ENCODE measurements at regions not wholly inside any gene's neighbourhood (a gene's known extent, or its start where the extent isn't known, plus 50 kb on each side); places are given as distances from the start of the nearest gene placed in this dataset.
A peak's percentile ranks its signal among the peaks of the same experiment; 100 is the strongest.

DNA sequence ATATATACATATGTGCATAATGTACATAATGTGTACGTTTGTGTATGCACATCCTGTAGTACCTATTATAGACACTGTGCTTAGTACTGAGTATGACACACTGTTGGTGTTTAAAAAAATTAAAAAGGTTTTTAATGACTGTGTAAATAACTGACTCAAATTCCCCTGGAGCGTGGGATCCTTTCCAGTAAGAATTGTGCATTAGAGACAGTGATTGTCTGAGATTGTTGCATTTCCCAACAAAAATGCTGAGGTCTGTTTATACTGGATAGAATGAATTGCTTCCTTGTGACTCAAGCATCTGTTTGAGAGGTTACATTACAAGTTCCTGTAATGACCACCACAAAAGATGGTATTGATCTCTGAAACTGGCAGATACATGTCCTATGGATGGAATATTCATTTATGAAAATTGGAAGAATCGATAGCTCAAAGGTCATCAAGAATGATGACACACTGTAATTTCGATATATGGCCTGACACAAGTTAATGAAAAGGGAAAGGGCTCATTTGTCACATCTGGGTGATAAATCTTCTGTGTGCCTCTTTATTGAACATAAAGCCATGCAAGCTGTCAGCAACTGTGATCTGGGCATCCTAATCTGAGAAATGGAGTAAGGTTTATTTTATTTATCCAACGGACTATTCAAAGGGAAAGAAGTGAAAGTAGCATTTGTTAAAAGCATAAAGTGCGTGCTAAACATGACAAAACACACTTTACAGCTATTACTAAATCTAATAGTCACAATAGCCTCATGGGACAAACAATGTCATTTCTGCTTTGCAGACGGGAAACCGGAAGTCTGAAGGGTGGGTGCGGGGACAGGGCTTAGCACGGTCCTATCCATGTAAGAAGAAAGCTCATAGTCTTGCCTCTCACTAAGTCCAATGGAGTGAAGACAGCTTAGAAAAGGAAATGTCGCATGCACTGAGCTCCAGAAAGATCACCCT, 228.8 kb downstream of the CDH11 start:
- no peak for DNase-seq

DNA sequence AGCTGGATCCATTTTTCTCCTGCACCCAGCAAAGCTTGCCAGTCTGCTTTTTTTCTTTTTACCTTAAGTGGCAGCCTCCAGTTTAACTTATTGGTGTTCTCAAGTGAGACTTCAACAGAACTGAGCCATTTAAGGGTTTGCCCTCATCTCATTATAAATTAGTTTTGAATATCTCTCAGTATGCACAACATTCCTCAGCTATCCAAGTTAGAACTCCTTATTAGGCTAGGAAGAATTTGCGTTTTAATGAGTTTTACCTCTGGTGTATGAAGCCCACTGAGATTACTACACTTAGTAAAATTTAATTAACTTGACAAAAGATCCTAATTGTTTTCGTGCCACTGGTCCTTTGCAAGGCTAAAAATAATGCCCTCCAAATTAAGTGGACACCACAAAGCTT, 232.4 kb downstream of the CDH11 start:
- DNase-seq, result no peak

DNA sequence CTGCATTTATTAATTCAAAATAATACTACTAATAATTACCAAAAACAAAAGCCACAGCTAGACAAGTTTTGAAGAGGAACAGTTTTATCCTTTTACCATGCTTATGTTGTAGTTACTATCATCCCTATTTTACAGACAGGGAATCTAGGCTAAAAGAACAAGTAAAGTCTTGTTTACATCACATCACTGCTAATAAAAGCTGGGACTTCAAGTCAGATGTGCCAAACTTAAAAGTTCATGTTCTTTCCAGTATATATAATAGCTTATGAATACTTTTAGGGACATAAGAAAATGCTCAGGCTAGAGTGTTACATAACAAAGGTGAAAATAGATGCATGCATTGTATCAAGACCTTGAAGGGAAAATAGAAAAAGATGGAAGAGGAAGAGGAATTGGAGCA, 234.2 kb downstream of the CDH11 start:
- no peak for DNase-seq

DNA sequence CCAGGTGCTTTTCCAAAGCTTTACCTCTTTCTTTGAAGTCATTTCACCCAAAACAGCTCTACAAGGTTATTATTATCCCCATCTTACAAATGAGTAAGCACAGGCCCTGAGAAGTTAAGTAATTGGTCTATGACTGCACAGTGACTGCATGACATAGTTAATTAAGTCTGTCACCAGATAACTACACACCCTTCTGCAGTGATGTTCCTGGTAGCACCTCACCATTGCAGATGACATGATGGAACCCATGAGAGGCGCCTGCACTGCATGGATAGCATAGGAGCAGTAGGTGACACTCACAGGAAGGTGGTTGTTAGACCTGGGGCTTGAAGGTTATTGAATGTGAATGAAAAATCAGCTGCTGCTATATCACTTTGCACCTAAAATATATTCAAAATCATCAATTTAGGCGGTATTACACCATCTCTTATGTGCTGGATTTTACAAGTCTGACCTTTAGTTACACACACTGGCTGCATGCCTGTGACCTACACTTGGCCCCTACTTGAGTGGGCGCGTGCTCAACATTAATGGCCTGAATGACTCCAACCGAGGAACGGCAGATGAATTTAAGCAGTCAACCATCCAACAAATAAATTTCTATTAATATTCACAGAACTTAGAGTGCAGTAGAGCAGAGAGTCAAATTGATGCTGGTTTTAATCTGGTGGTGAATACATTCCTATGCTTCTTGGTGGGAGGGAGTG, 239.6 kb downstream of the CDH11 start:
- no peak for DNase-seq

DNA sequence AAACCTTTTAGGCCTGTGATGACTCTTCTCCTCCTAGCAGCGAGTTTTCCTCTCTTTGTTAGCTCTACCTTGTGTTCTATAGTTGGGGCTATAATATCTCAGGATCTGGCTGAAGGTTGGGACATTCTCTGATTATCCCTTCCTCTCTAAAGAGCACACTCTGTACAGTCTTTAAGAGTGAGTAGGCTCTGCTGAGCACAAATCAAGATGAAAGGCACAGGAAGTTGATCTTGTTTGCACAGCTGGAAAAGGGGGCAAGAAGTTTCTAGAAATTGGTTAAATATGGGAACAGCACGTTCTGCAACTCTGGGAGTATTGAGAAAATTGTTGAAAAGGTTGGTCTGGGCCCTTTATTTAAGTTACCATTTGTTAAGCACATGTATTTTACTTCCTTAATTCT, 240.9 kb downstream of the CDH11 start:
- no peak for DNase-seq

DNA sequence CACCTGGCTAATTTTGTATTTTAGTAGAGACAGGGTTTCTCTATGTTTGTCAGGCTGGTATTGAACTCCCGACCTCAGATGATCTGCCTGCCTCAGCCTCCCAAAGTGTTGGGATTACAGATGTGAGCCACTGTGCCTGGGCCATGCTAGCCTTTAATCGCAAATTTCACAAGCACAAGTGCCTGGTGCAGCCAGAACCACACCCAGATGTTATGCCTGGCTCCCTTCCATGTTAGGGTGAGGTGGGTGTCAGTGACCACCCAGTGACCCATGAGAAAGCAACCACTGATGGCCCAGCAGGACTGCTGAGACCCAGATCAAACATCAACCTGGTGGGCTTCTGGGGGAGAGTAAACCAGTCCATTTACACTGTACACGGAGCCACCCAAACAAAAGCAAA, 241.9 kb downstream of the CDH11 start:
- no peak for DNase-seq

DNA sequence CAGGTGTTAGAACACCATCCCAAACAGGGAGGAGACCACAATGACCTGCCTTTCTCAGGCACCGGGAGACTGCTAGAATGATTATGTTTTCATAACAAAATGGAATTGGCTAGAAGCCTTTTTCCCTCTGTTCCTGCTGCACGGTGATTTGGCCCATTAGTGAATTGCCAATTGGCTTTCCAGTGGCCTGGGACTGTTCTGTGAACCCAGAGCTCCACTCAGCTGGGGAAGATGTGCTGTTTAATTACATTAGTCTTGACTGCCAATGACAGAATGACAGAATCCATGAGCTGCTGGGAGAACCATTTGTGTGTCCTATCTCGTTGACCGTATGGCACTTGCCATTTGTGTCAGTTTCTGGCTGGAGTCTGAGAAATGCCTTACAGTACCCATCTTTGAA, 242.9 kb downstream of the CDH11 start:
- no peak for DNase-seq

DNA sequence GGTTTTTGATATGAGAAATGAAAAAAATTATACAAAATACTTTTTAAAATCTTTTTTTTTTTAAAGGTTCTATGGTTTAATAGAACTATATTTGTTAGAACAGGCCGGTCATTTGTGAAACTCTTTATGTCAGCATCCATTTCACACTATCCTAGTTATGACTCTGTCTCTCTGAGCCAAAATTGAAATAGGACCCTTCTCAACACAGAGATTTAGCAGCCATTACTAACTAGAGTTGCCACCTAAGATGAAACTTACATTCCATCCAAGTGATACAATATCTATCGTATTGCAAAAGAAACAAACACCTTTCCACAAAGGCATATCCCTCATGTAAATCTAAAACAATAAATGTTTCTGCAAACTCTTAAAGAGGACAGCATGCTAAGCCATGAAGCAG, 249.8 kb downstream of the CDH11 start:
- no peak for DNase-seq

DNA sequence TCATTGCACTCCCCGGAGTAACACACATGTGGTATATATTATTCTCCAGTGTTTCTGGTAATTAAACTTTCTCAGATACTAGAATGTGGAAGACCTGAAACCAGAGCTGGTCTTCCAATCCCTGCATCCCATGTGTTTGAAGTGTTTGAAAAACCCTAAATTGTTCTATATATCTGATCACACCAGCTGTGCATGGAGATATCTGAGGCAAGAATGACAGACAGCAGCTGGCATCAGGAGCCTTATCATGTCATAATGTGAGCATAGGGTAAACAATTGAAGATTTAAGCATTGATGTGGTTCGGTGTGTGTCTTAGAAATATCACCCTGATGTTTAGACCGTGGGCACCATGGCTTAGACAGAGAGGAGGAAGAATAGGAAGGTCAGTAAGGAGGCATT, 251.0 kb downstream of the CDH11 start:
- no peak for DNase-seq

DNA sequence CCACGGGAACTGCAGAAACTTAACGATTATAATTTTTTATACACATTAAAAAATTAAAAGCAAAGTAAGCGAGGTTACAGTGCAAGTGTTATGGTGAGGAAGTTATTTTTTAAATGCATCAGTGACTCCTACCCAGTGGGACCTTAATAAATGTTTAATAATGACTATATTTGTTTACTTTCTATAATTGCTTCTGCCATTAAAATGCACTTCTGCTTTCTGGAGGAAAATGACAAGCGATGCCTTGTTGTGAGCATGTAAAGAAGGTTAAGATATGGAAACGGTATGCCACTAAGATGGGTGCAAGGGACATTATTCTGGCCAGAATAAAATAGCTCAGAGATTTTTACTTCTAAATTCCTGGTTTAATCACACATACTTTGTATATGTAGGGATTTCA, 252.1 kb downstream of the CDH11 start:
- DNase-seq, result no peak

DNA sequence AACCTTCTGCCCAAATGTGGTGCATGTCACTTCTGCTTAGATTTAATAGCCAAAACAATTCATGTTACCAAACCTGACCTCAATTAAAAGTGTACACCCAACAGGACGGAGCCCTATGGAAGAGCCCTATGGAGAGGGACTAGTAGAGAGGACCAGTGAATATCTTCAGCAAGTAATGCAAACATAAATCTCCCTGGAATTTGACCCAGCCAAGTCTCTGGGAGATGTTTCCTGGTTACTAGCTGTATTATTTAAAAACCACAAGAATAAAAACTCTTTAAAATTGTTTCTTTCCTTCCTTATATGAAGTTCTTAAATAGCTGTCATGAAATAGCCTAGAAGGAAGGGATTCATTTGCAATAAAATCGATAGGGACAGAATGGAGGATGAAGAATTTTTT, 255.8 kb downstream of the CDH11 start:
- no peak for DNase-seq

DNA sequence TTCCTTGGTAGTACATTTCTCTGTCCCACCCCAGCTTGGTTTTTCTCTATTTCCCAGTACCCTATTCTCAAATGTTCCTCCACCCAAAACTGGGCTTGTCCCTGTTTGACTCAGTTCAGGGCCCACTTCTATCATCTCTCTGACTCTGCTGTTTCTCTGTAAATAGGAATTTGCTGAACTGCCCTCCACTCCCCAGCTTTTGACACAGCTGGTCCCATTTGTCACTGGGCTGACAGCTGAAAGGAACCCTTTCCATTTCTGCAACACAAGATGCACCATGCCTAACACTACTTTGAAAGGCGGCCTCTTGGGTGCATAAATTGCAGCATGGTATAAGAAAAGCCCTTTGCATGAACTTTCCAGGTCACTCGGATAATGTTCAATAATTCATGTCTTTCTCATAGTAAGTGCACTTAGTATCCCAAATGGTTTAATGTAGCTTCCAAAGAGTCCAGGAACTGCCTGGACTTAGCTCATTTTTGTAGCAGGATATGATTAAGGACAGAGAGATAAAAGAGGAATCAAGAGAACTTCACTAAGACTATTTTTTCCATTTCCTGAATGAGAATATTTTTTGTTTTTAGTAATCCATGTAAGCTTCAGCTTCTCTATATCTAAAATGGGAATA, 256.7 kb downstream of the CDH11 start:
- DNase-seq, result no peak

DNA sequence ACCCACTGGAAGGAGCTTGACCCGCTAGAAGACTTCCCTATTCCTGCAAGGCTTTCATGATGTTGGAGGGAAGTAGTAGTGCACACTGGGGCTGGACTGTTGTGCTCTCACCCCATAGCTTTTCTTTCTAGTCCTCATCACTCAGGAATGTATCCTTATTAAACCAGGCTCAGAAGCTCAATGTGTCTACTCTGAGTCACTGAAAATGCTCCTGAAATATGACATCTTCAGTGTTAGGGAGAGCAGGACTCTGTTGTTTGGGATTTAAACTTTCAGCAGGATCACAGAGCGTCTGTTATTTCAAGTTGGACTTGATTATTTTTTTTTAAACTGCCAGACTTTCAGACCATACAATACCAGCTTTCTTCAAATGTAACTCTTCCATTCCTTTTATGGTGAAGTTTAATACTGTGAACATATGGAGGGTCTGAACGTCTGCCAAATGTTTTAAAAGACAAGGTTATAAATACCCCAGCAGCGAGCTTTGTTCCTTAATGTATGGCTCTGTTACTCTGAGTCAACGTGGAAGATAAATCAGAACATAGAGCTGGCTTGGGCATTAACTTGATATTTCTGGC, 257.5 kb downstream of the CDH11 start:
- peak in 4 of 58 donors; percentile 2 to 51 (median 37) for DNase-seq

DNA sequence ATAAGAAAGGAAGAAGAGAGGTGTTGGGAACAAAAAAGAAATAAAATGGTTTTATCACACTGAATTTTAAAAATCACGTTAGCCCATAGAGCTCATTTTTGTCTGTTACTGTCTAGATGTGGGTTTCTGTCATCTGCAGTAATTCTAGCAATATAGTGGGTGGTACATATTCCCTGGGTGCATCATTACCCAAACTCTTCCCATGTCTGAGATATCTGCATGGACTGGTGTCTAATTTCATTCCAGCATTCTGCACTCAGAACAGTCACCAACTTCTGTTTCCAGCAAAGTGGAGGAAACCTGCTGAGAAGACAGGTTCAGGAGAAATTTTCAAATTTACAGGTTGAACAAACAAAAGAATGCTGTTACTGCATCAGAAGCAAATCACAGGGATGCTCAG, 263.8 kb downstream of the CDH11 start:
- DNase-seq, result peak in 1 of 58 donors; percentile 1

DNA sequence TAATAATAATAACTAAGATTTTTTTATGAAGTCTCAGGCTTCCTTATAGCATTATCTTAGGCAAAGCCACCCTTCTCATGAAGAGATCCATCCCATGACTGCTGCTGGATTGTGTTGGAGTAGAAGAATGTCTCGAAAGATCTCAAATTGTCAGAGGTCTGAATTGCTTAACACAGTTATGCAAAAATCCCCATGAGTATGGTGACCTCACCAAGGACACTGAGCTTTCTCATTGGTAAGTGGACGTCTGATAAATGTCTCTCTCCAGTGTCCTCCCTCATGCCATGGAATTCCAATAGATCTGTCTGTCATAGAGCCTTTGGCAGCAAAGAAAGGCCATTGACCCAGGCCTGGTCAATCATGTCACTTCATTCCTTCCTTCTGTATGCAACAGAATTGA, 264.5 kb downstream of the CDH11 start:
- no peak for DNase-seq

DNA sequence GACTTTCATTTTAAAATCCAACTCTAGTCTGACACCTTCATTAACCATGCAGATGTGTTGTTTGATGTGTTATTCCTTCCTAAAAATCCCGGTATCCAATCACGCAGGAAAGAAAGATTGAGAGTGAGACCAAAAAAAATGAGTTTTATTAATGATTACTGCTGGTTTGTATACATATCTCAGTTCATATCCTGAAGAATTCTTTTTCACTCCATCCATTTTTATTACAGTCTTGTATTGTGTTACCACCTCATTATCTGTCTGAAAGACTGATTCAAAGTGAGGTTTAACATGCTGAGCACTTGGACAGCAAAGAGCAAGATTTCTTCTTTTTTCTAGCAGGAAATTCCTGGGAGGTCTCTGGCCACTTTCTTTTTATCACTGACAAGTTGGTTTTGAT, 268.3 kb downstream of the CDH11 start:
- no peak for DNase-seq

DNA sequence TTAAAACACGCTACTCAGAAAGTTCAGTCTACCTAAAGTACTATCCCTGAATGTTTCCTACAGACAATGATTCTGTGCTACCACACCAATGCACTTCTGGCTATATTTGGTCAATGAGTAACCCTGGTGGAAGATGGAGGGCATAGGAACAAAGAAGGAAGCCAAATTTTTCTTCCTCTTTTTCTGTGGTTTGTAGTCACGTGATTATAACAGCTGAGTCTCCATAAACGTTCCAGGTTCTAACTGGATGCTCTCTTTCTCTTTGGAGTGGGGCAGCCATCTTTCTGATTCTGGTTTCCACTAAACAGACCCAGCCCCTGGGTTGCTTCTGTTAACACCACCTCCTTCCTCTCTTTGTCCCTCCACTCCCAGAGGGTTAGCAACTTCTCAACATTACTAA, 274.9 kb downstream of the CDH11 start:
- no peak for DNase-seq

DNA sequence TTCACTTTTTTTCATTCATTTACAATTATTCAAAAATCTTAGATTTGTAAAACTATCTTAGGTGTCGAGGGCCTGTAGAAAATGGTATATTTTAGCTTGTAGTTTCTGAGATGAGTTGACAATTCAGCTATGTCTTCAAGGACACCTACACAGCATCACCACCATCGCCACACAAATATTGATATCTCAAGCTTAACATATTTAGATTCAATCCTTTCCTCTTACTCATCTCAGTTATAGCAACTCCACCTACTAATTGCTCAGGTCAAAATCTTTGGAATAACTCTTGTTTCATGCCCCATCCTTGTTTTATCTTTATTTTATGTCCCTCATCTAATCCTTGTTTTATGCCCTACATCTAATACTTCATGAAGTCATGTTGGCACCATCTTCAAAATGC, 276.8 kb downstream of the CDH11 start:
- DNase-seq, result no peak

DNA sequence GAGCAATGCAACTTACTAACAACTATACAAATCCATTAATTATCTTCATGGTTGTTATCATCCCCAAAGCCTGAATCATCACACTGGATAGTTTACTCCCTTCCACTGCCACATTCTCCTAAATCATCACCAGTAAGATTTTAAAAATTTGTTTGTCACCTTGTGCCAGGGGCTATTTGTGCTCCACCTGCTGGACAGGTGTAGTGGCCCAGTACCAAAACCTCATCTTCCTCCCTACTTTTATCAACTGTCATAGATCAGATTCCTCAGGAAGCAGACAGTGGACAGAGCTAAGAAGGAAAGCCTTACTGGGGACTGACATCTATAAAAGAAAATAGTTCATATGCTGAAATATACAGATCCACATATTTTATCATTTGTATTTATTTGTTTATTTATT, 280.4 kb downstream of the CDH11 start:
- no peak for DNase-seq

DNA sequence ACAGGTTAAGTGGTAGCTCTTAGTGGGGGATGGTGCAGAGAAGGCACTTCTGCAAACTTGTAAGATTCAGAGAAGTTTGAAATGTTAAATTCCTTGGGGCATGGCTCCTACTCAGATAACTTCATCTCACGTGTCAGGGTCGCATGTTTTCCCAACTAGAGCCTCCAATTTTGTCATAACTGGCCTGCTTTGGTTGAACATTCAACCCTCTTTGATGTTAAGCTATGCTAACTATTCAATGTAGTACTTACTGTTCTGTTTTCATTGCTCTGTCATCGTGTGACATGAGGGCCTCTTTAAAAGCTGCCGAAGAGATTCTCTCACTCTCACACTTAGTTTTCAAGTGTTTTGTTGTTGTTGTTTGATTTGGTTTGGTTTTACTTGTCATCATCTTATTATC, 280.8 kb downstream of the CDH11 start:
- no peak for DNase-seq

DNA sequence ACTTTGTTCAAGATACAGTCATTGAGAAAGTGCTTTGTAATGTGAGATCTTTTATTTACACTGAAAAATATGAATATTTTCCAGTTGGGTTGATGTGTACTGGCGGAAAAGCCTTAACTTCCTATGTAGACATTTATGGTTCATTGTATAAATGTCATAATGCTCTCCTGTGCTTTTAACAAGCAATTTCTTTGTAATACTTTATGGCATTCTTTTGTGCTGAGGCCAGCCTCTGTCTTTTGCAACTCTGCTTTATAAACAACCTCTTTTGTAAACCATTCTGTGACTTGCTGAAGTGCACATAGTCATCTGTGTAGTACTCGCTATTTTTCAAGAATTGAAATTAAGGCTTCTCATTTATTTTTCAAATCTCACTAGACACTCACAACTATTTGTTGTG, 291.2 kb downstream of the CDH11 start:
- no peak for DNase-seq

DNA sequence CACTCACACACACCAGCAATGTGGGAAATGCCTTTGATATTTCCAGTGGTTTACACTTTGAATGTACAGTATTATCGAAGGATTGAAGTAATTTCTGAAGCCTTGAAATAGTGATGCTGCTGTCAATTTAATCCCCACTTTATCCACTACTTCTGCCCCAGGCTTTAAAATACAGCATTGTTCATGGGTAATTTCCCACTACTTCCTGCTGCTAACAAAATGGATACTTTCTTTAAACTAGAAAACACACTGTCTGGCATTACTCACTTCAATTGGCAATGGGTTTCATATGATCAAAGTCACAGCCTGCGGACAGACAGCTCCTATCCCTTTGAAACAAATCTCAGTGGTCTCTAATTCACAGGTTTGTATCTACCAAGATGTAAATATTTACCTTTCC, 292.2 kb downstream of the CDH11 start:
- no peak for DNase-seq
